Activated CD4-positive, alpha-beta memory T cell treated with anti-CD3 and anti-CD28 coated beads for 36 hours (primary cell): ENCODE measurements at regions not wholly inside any gene's neighbourhood (a gene's known extent, or its start where the extent isn't known, plus 50 kb on each side); places are given as distances from the start of the nearest gene placed in this dataset.

Experiments used
- CTCF ChIA-PET: fragments of 350-600 bp; sonication (Branson Sonifier 250); formaldehyde crosslinking; loops from one replicate; lab custom pipeline; 2021; ENCODE audit warnings: antibody characterized with exemption, inconsistent platforms; lab: Charles Lee
- POLR2A ChIA-PET: fragments of 350-600 bp; sonication (Branson Sonifier 250); formaldehyde crosslinking; loops from one replicate; lab custom pipeline; 2021; ENCODE audit warnings: antibody characterized with exemption; lab: Charles Lee
- DNase-seq: peaks from one replicate; pipeline ENCODE4 v3.0.0-alpha.2; 2020
- H3K27ac Mint-ChIP-seq: one replicate; pipeline ENCODE4 v1.8.0; 2021; ENCODE audit warnings: mixed read lengths
- H3K27me3 Mint-ChIP-seq: one replicate; pipeline ENCODE4 v1.8.0; 2021; ENCODE audit warnings: mixed read lengths
- H3K36me3 Mint-ChIP-seq: one replicate; pipeline ENCODE4 v1.8.0; 2021; ENCODE audit warnings: mixed read lengths
- H3K4me1 Mint-ChIP-seq: one replicate; pipeline ENCODE4 v1.8.0; 2021; ENCODE audit warnings: low read depth, mixed read lengths
- H3K4me3 Mint-ChIP-seq: one replicate; pipeline ENCODE4 v1.8.0; 2021; ENCODE audit warnings: mild to moderate bottlenecking, mixed read lengths
- H3K9me3 Mint-ChIP-seq: one replicate; pipeline ENCODE4 v1.8.0; 2021; ENCODE audit warnings: mixed read lengths
- intact Hi-C: fragments of 100-400 bp; cut with micrococcal nuclease; formaldehyde crosslinking; loops from one replicate; pipeline ENCODE4 v1.15.1; 2023

GRCh38 chr3:152742368-152743347 lies 92.3 kb upstream of the P2RY1 start:
- no peak for DNase-seq
- Mint-ChIP-seq H3K36me3 (no peaks in the 10 kb centered on the region), H3K4me3 (no peak overlapping the region), H3K9me3 (no peaks in the 10 kb centered on the region), H3K4me1 (no peaks in the 10 kb centered on the region), H3K27me3 (no peaks in the 10 kb centered on the region), H3K27ac (no peak overlapping the region)
- POLR2A ChIA-PET, result no interaction called here
- CTCF ChIA-PET, result no interaction called here
- intact Hi-C loops, result no loop called here

GRCh38 chr3:152745646-152746045 lies 89.3 kb upstream of the P2RY1 start:
- intact Hi-C loops, result no loop called here
- ChIA-PET POLR2A (no interaction called here), CTCF (no interaction called here)
- DNase-seq, result no peak
- H3K4me3 Mint-ChIP-seq, result no peak overlapping the region
- H3K9me3 Mint-ChIP-seq, result peaks cover 8% of the 10 kb centered on the region
- H3K4me1 Mint-ChIP-seq, result no peaks in the 10 kb centered on the region
- H3K36me3 Mint-ChIP-seq, result no peaks in the 10 kb centered on the region
- peaks cover 1% of the 10 kb centered on the region for H3K27me3 Mint-ChIP-seq
- H3K27ac Mint-ChIP-seq, result no peak overlapping the region

GRCh38 chr3:152754303-152754702 lies 80.6 kb upstream of the P2RY1 start:
- ChIA-PET CTCF (no interaction called here), POLR2A (no interaction called here)
- DNase-seq, result no peak
- Mint-ChIP-seq H3K27ac (no peak overlapping the region), H3K36me3 (no peaks in the 10 kb centered on the region), H3K4me1 (no peaks in the 10 kb centered on the region), H3K27me3 (peaks cover 1% of the 10 kb centered on the region), H3K4me3 (no peak overlapping the region), H3K9me3 (peaks cover 8% of the 10 kb centered on the region)
- intact Hi-C loops, result no loop called here

GRCh38 chr3:152756807-152757206 lies 78.1 kb upstream of the P2RY1 start:
- H3K36me3 Mint-ChIP-seq, result no peaks in the 10 kb centered on the region
- H3K27me3 Mint-ChIP-seq, result no peaks in the 10 kb centered on the region
- H3K27ac Mint-ChIP-seq, result no peak overlapping the region
- no peak overlapping the region for H3K4me3 Mint-ChIP-seq
- POLR2A ChIA-PET, result no interaction called here
- DNase-seq, result no peak
- no peaks in the 10 kb centered on the region for H3K9me3 Mint-ChIP-seq
- intact Hi-C loops, result no loop called here
- CTCF ChIA-PET, result no interaction called here
- no peaks in the 10 kb centered on the region for H3K4me1 Mint-ChIP-seq

- intact Hi-C loops, result no loop called here
- Mint-ChIP-seq H3K4me1 (no peaks in the 10 kb centered on the region), H3K27me3 (no peaks in the 10 kb centered on the region), H3K36me3 (no peaks in the 10 kb centered on the region), H3K27ac (no peak overlapping the region), H3K9me3 (peaks cover 4% of the 10 kb centered on the region), H3K4me3 (no peak overlapping the region)
- CTCF ChIA-PET, result no interaction called here
- no peak for DNase-seq
- POLR2A ChIA-PET, result no interaction called here
Observed at GRCh38 chr3:152760024-152760563, 74.8 kb upstream of the P2RY1 start.

GRCh38 chr3:152760591-152760990 lies 74.3 kb upstream of the P2RY1 start:
- ChIA-PET POLR2A (no interaction called here), CTCF (no interaction called here)
- no peaks in the 10 kb centered on the region for H3K4me1 Mint-ChIP-seq
- DNase-seq, result no peak
- no peaks in the 10 kb centered on the region for H3K36me3 Mint-ChIP-seq
- peaks cover 5% of the 10 kb centered on the region for H3K9me3 Mint-ChIP-seq
- no peaks in the 10 kb centered on the region for H3K27me3 Mint-ChIP-seq
- no peak overlapping the region for H3K27ac Mint-ChIP-seq
- intact Hi-C loops, result no loop called here
- H3K4me3 Mint-ChIP-seq, result no peak overlapping the region

GRCh38 chr3:152768478-152768877 lies 66.5 kb upstream of the P2RY1 start:
- CTCF ChIA-PET, result no interaction called here
- intact Hi-C loops, result no loop called here
- Mint-ChIP-seq H3K36me3 (no peaks in the 10 kb centered on the region), H3K4me1 (no peaks in the 10 kb centered on the region), H3K27ac (no peak overlapping the region), H3K4me3 (no peak overlapping the region), H3K27me3 (no peaks in the 10 kb centered on the region), H3K9me3 (peaks cover 5% of the 10 kb centered on the region)
- POLR2A ChIA-PET, result no interaction called here
- DNase-seq, result no peak

GRCh38 chr3:152769523-152769922 lies 65.4 kb upstream of the P2RY1 start:
- ChIA-PET CTCF (no interaction called here), POLR2A (no interaction called here)
- Mint-ChIP-seq H3K4me1 (no peaks in the 10 kb centered on the region), H3K9me3 (peaks cover 5% of the 10 kb centered on the region), H3K27me3 (no peaks in the 10 kb centered on the region), H3K36me3 (no peaks in the 10 kb centered on the region), H3K4me3 (no peak overlapping the region), H3K27ac (no peak overlapping the region)
- intact Hi-C loops, result no loop called here
- no peak for DNase-seq

GRCh38 chr3:152770296-152770695 lies 64.6 kb upstream of the P2RY1 start:
- CTCF ChIA-PET, result interaction anchor here (0.5 kb wide), 1 partner anchor 203 kb away, joined by 3 read pairs; no protein-coding TSS in a partner anchor

GRCh38 chr3:152771120-152771519 lies 63.8 kb upstream of the P2RY1 start:
- H3K9me3 Mint-ChIP-seq, result no peaks in the 10 kb centered on the region
- H3K27ac Mint-ChIP-seq, result no peak overlapping the region
- H3K4me3 Mint-ChIP-seq, result no peak overlapping the region
- DNase-seq, result no peak
- H3K4me1 Mint-ChIP-seq, result no peaks in the 10 kb centered on the region
- no peaks in the 10 kb centered on the region for H3K27me3 Mint-ChIP-seq
- H3K36me3 Mint-ChIP-seq, result no peaks in the 10 kb centered on the region
- intact Hi-C loops, result no loop called here
- CTCF ChIA-PET, result no interaction called here
- POLR2A ChIA-PET, result no interaction called here

More at GRCh38 chr3:152770296-152770695, 64.6 kb upstream of the P2RY1 start:
- H3K4me3 Mint-ChIP-seq, result no peak overlapping the region
- DNase-seq, result no peak
- intact Hi-C loops, result no loop called here
- no peaks in the 10 kb centered on the region for H3K36me3 Mint-ChIP-seq
- no peaks in the 10 kb centered on the region for H3K4me1 Mint-ChIP-seq
- no peaks in the 10 kb centered on the region for H3K9me3 Mint-ChIP-seq
- no peak overlapping the region for H3K27ac Mint-ChIP-seq
- no peaks in the 10 kb centered on the region for H3K27me3 Mint-ChIP-seq
- POLR2A ChIA-PET, result no interaction called here

- intact Hi-C loops, result no loop called here
- DNase-seq, result no peak
- ChIA-PET CTCF (no interaction called here), POLR2A (no interaction called here)
- no peaks in the 10 kb centered on the region for H3K9me3 Mint-ChIP-seq
- H3K4me3 Mint-ChIP-seq, result no peak overlapping the region
- H3K27ac Mint-ChIP-seq, result no peak overlapping the region
- H3K4me1 Mint-ChIP-seq, result no peaks in the 10 kb centered on the region
- no peaks in the 10 kb centered on the region for H3K36me3 Mint-ChIP-seq
- H3K27me3 Mint-ChIP-seq, result no peaks in the 10 kb centered on the region
Observed at GRCh38 chr3:152772674-152773225, 62.2 kb upstream of the P2RY1 start.

- Mint-ChIP-seq H3K4me1 (no peaks in the 10 kb centered on the region), H3K36me3 (no peaks in the 10 kb centered on the region), H3K27ac (no peak overlapping the region), H3K9me3 (no peaks in the 10 kb centered on the region), H3K27me3 (no peaks in the 10 kb centered on the region), H3K4me3 (no peak overlapping the region)
- POLR2A ChIA-PET, result no interaction called here
- no peak for DNase-seq
- CTCF ChIA-PET, result no interaction called here
- intact Hi-C loops, result no loop called here
Observed at GRCh38 chr3:152773633-152774032, 61.3 kb upstream of the P2RY1 start.
